T-cell (primary cell): ENCODE measurements at regions not wholly inside any gene's neighbourhood (a gene's known extent, or its start where the extent isn't known, plus 50 kb on each side); places are given as distances from the start of the nearest gene placed in this dataset.

Experiments
- ATAC-seq, 4 experiments: fragments of 200-7000 bp in 3 of 4; fragments of 150-1000 bp in 1 of 4; cut with Tn5 transposase; replicated peaks in 1 of 4; 1 replicate in 3 of 4; 2 replicates in 1 of 4; pipeline ENCODE4 v1.10.0; 2021; ENCODE audit warnings: moderate library complexity in 3 of 4, mild to moderate bottlenecking in 2 of 4, moderate number of reproducible peaks in 1 of 4
- CTCF ChIA-PET, 2 donors: fragments of 300-600 bp; sonication (Branson Sonifier 250); formaldehyde crosslinking; loops; one replicate each; lab custom pipeline; 2022; ENCODE audit warnings: antibody characterized with exemption in 2 of 2; lab: Charles Lee
- POLR2A ChIA-PET, 2 donors: fragments of 300-600 bp; sonication (Branson Sonifier 250); formaldehyde crosslinking; loops; one replicate each; lab custom pipeline; 2022; ENCODE audit warnings: antibody characterized with exemption in 2 of 2; lab: Charles Lee
- DNase-seq, 35 experiments: peaks; one replicate each; pipeline versions ENCODE4 v3.0.0 to v3.0.0-alpha.2; 2013 to 2023
- H3K27ac ChIP-seq: one replicate; pipeline ENCODE4 v1.5.1; 2013; ENCODE audit warnings: low read length
- H3K27me3 ChIP-seq, 2 experiments: replicated peaks in 1 of 2; 1 replicate in 1 of 2; 2 replicates in 1 of 2; pipeline versions ENCODE4 v1.6.1 to v1.7.0; 2013; ENCODE audit warnings: low read length in 1 of 2, mixed read lengths in 1 of 2; ENCODE audit not compliant: control insufficient read depth in 2 of 2, insufficient read depth in 2 of 2; ENCODE audit errors: extremely low read depth in 1 of 2
- H3K36me3 ChIP-seq, 2 donors: 1 replicate in 1 of 2; 2 replicates in 1 of 2; pipeline versions ENCODE4 v1.6.1 to v1.7.0; 2013; ENCODE audit warnings: low read length in 1 of 2; ENCODE audit not compliant: control insufficient read depth in 2 of 2, insufficient read depth in 1 of 2; ENCODE audit errors: extremely low read depth in 1 of 2
- H3K4me1 ChIP-seq, 2 experiments: 1 replicate in 1 of 2; 2 replicates in 1 of 2; pipeline versions ENCODE4 v1.6.1 to v1.7.0; 2013; ENCODE audit warnings: low read length in 2 of 2, mixed read lengths in 1 of 2; ENCODE audit not compliant: insufficient read depth in 2 of 2, control insufficient read depth in 1 of 2; ENCODE audit errors: extremely low read depth in 1 of 2
- H3K4me3 ChIP-seq, 2 donors: 1 replicate in 1 of 2; 2 replicates in 1 of 2; pipeline versions ENCODE4 v1.5.1 to v1.7.0; 2013; ENCODE audit warnings: mild to moderate bottlenecking in 2 of 2, low read length in 1 of 2, moderate library complexity in 1 of 2; ENCODE audit not compliant: control insufficient read depth in 1 of 2; ENCODE audit errors: extremely low read depth in 1 of 2
- H3K9me3 ChIP-seq: 2 replicates; pipeline ENCODE4 v1.7.0; 2013
- H3K27ac Mint-ChIP-seq, 2 donors: one replicate each; pipeline ENCODE4 v1.8.0; 2020 to 2021; ENCODE audit warnings: mild to moderate bottlenecking in 2 of 2, mixed read lengths in 2 of 2
- H3K27me3 Mint-ChIP-seq, 2 donors: one replicate each; pipeline ENCODE4 v1.8.0; 2021 to 2022; ENCODE audit warnings: mixed read lengths in 2 of 2
- H3K36me3 Mint-ChIP-seq: one replicate; pipeline ENCODE4 v1.8.0; 2021; ENCODE audit warnings: mixed read lengths
- H3K4me1 Mint-ChIP-seq, 3 donors: one replicate each; pipeline ENCODE4 v1.8.0; 2020 to 2022; ENCODE audit warnings: mixed read lengths in 3 of 3, mild to moderate bottlenecking in 1 of 3
- H3K4me3 Mint-ChIP-seq, 3 donors: one replicate each; pipeline ENCODE4 v1.8.0; 2020 to 2022; ENCODE audit warnings: mild to moderate bottlenecking in 3 of 3, mixed read lengths in 3 of 3, moderate library complexity in 3 of 3
- H3K9me3 Mint-ChIP-seq, 3 donors: one replicate each; pipeline ENCODE4 v1.8.0; 2020 to 2022; ENCODE audit warnings: mixed read lengths in 3 of 3
- WGBS: methylation state at CpG from one replicate; pipeline ENCODE4 v1.1.5; 2013; ENCODE audit warnings: missing lambda C conversion rate; ENCODE audit not compliant: insufficient coverage; 5-methylcytosine and 5-hydroxymethylcytosine counted together

GRCh38 chr17:68775318-68775717 lies 174.2 kb upstream of the FAM20A start:
- H3K4me3 ChIP-seq: no peak overlapping the region
- POLR2A ChIA-PET: no interaction called here
- H3K27me3 Mint-ChIP-seq: peaks cover 9 to 12% of the 10 kb centered on the region in 2 donors
- peaks cover 0 to 4% (median 4%) of the 10 kb centered on the region in 3 donors for H3K4me1 Mint-ChIP-seq
- no peaks in the 10 kb centered on the region for H3K36me3 ChIP-seq
- H3K9me3 Mint-ChIP-seq: no peaks in the 10 kb centered on the region
- H3K4me1 ChIP-seq: no peaks in the 10 kb centered on the region
- no peak for ATAC-seq
- CTCF ChIA-PET: interaction anchor here (0.5 to 2.1 kb wide), 5 partner anchors 14 to 474 kb away, joined by 3 to 5 read pairs (median 3); no protein-coding TSS in a partner anchor
- no peak overlapping the region for H3K27ac Mint-ChIP-seq
- no peaks in the 10 kb centered on the region for H3K9me3 ChIP-seq
- H3K27me3 ChIP-seq: no peaks in the 10 kb centered on the region
- no peak overlapping the region for H3K4me3 Mint-ChIP-seq
- no peak overlapping the region for H3K27ac ChIP-seq
- DNase-seq: no peak
- no peaks in the 10 kb centered on the region for H3K36me3 Mint-ChIP-seq

GRCh38 chr17:68771867-68772515 lies 170.8 kb upstream of the FAM20A start:
- H3K36me3 ChIP-seq: no peaks in the 10 kb centered on the region
- ChIA-PET CTCF (interaction anchor here (0.5 to 1.2 kb wide), 6 partner anchors 37 to 622 kb away, joined by 3 to 4 read pairs (median 3); no protein-coding TSS in a partner anchor), POLR2A (interaction anchor here in 1 of 2 donors (0.6 kb wide), 1 partner anchor 1352 kb away, joined by 3 read pairs; no protein-coding TSS in a partner anchor)
- DNase-seq: peak in 1 of 35 experiments; percentile 42
- Mint-ChIP-seq H3K9me3 (no peaks in the 10 kb centered on the region), H3K4me1 (peaks cover 0 to 4% (median 4%) of the 10 kb centered on the region in 3 donors), H3K27me3 (peaks cover 3 to 4% of the 10 kb centered on the region in 2 donors), H3K36me3 (no peaks in the 10 kb centered on the region), H3K27ac (no peak overlapping the region), H3K4me3 (peak overlapping the region in 1 of 3 donors; percentile 34)
- no peaks in the 10 kb centered on the region for H3K27me3 ChIP-seq
- H3K9me3 ChIP-seq: no peaks in the 10 kb centered on the region
- WGBS: 29% methylated on average over 5 of the region's 8 CpGs
- no peak overlapping the region for H3K4me3 ChIP-seq
- no peak overlapping the region for H3K27ac ChIP-seq
- no peaks in the 10 kb centered on the region for H3K4me1 ChIP-seq
- no peak for ATAC-seq

GRCh38 chr17:68768804-68769203 lies 167.6 kb upstream of the FAM20A start:
- DNase-seq: no peak
- Histone ChIP-seq H3K9me3 (no peaks in the 10 kb centered on the region), H3K27ac (no peak overlapping the region), H3K36me3 (no peaks in the 10 kb centered on the region), H3K27me3 (no peaks in the 10 kb centered on the region), H3K4me3 (no peak overlapping the region), H3K4me1 (no peaks in the 10 kb centered on the region)
- POLR2A ChIA-PET: no interaction called here
- Mint-ChIP-seq H3K27ac (no peak overlapping the region), H3K27me3 (peaks cover 3 to 4% of the 10 kb centered on the region in 2 donors), H3K36me3 (no peaks in the 10 kb centered on the region), H3K4me3 (no peak overlapping the region), H3K4me1 (peaks cover 0 to 4% (median 4%) of the 10 kb centered on the region in 3 donors), H3K9me3 (no peaks in the 10 kb centered on the region)
- WGBS: 61% methylated on average over 2 of the region's 6 CpGs
- no peak for ATAC-seq
- CTCF ChIA-PET: interaction anchor here in 1 of 2 donors (1.1 kb wide), 1 partner anchor 481 kb away, joined by 3 read pairs; no protein-coding TSS in a partner anchor

DNA sequence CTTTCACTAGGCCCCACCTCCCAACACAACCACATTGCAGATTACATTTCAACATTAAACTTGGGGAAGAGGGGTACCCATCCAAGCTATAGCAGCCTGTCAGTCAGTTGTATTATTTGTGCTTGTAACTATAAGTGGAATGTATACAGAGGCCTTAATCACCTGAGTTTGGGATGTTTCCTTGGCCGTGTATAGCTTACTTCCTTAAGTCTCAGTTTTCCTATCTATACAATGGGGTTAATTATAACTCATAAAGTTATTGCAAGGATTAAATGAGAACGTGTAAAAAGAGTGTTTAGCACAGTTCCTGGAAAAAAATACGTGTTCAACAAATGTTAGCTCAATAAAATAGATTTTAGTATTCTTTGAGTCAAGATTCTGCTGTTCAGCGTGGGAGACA lies 165.5 kb upstream of the FAM20A start:
- ATAC-seq (no peak), DNase-seq (no peak)
- POLR2A ChIA-PET: no interaction called here
- Histone ChIP-seq H3K36me3 (no peaks in the 10 kb centered on the region), H3K4me1 (no peaks in the 10 kb centered on the region), H3K27ac (no peak overlapping the region), H3K9me3 (no peaks in the 10 kb centered on the region), H3K27me3 (no peaks in the 10 kb centered on the region), H3K4me3 (no peak overlapping the region)
- Mint-ChIP-seq H3K4me1 (no peaks in the 10 kb centered on the region), H3K9me3 (no peaks in the 10 kb centered on the region), H3K36me3 (no peaks in the 10 kb centered on the region), H3K27me3 (peaks cover 3% of the 10 kb centered on the region in 2 donors), H3K27ac (no peak overlapping the region), H3K4me3 (no peak overlapping the region)
- CTCF ChIA-PET: no interaction called here
- WGBS: 68% methylated on average over 2 of the region's 4 CpGs

- CTCF ChIA-PET: no interaction called here
- H3K4me1 ChIP-seq: no peaks in the 10 kb centered on the region
- H3K27me3 ChIP-seq: no peaks in the 10 kb centered on the region
- no peaks in the 10 kb centered on the region for H3K9me3 Mint-ChIP-seq
- WGBS: 89% methylated on average over 1 of the region's 1 CpG
- peaks cover 3 to 4% of the 10 kb centered on the region in 2 donors for H3K27me3 Mint-ChIP-seq
- POLR2A ChIA-PET: no interaction called here
- DNase-seq (no peak), ATAC-seq (no peak)
- no peak overlapping the region for H3K27ac ChIP-seq
- H3K4me3 Mint-ChIP-seq: no peak overlapping the region
- no peak overlapping the region for H3K27ac Mint-ChIP-seq
- no peak overlapping the region for H3K4me3 ChIP-seq
- peaks cover 7 to 9% (median 7%) of the 10 kb centered on the region in 3 donors for H3K4me1 Mint-ChIP-seq
- H3K36me3 Mint-ChIP-seq: no peaks in the 10 kb centered on the region
- no peaks in the 10 kb centered on the region for H3K9me3 ChIP-seq
- no peaks in the 10 kb centered on the region for H3K36me3 ChIP-seq
These were observed 162.4 kb upstream of the FAM20A start for GRCh38 chr17:68763562-68763961.

DNA sequence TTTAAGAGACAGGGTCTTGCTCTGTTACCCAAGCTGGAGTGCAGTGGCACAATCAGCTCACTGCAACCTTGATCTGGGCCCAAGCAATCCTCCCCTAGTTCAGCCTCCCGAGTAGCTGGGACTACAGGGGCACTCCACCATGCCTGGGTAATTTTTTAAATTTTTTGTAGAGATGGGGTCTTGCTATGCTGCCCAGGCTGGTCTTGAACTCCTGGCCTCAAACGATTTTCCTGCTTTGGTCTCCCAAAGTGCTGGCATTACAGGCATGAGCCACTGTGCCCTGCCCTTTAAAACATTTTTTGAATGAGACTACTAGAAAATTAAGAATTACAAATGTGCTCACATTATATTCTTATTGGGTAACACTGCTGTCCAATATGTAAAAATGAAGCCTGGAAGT lies 161.7 kb upstream of the FAM20A start:
- Histone ChIP-seq H3K4me1 (no peaks in the 10 kb centered on the region), H3K9me3 (no peaks in the 10 kb centered on the region), H3K27me3 (no peaks in the 10 kb centered on the region), H3K4me3 (no peak overlapping the region), H3K36me3 (no peaks in the 10 kb centered on the region), H3K27ac (no peak overlapping the region)
- Mint-ChIP-seq H3K4me1 (peaks cover 7 to 9% (median 7%) of the 10 kb centered on the region in 3 donors), H3K36me3 (no peaks in the 10 kb centered on the region), H3K27ac (no peak overlapping the region), H3K9me3 (no peaks in the 10 kb centered on the region), H3K4me3 (no peak overlapping the region), H3K27me3 (peaks cover 3 to 4% of the 10 kb centered on the region in 2 donors)
- ChIA-PET CTCF (no interaction called here), POLR2A (no interaction called here)
- no peak for DNase-seq
- ATAC-seq: no peak
- no CpG with 5 or more reads among the region's 2 CpGs for WGBS
